22Rv1 (cell line): ENCODE measurements at regions not wholly inside any gene's neighbourhood (a gene's known extent, or its start where the extent isn't known, plus 50 kb on each side); places are given as distances from the start of the nearest gene placed in this dataset.

Experiments used
- ZFX ChIP-seq: fragments of 450-650 bp; IDR thresholded peaks from 2 replicates; pipeline ENCODE4 v1.6.1; 2017; ENCODE audit warnings: antibody characterized with exemption, borderline replicate concordance
- TF ChIP-seq, protein P1 (sequence below): fragments of 450-650 bp; IDR thresholded peaks from 2 replicates; pipeline ENCODE4 v1.5.1; 2017; ENCODE audit warnings: mild to moderate bottlenecking

DNA sequence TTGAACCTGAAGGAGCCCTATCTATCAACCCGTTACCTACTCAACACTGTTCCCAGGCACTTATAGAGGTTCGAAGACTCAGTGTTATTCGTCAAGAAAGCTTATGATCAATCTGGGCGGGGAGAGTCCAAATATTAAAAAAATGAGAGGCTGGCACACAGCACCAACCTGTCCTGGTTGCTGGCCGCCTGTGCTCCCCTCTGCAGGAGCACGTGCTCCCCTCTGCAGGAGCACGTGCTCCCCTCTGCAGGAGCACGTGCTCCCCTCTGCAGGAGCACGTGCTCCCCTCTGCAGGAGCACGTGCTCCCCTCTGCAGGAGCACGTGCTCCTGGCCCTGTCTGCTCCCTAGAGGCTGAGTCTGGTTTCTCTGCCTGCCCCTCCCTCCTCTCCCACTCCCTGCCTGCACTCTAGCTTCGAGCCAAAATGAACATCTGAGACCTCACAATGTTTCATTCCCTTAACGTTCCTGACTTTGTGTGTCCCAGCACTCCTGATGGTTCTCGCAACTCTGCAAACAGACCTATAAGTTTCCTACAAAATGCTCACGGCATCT, 614.0 kb upstream of the ID2 start:
- TF ChIP-seq, protein P1, sequence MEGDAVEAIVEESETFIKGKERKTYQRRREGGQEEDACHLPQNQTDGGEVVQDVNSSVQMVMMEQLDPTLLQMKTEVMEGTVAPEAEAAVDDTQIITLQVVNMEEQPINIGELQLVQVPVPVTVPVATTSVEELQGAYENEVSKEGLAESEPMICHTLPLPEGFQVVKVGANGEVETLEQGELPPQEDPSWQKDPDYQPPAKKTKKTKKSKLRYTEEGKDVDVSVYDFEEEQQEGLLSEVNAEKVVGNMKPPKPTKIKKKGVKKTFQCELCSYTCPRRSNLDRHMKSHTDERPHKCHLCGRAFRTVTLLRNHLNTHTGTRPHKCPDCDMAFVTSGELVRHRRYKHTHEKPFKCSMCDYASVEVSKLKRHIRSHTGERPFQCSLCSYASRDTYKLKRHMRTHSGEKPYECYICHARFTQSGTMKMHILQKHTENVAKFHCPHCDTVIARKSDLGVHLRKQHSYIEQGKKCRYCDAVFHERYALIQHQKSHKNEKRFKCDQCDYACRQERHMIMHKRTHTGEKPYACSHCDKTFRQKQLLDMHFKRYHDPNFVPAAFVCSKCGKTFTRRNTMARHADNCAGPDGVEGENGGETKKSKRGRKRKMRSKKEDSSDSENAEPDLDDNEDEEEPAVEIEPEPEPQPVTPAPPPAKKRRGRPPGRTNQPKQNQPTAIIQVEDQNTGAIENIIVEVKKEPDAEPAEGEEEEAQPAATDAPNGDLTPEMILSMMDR, result no peak
- TF ChIP-seq ZFX, result no peak
